ENCODE measurements at regions not wholly inside any gene's neighbourhood (a gene's known extent, or its start where the extent isn't known, plus 50 kb on each side); places are given as distances from the start of the nearest gene placed in this dataset.

DNA sequence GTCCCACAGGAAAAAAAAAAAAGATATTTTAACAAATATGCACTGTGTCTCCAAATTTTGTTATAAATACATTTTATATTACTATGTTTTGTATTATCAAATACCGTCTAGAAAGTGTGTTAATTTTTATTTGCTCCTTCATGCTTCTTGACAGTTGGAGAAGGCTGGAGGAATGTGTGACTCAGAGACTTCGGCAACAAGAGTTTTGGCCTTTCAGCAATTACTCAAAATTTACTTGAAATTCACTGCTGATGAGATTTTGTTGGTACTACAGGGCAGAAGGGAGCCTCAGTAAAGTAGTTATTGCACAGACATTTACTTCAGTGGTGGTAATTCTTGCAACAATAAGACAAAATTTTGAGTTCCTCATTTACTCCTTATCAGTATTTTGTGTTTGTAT lies 2164.0 kb downstream of the PCDH7 start:
- Histone ChIP-seq H3K4me3 (ENCODE audit: control insufficient read depth in 1 of 7, extremely low read depth in 1 of 7, insufficient read depth in 4 of 7, low read depth in 2 of 7, low read length in 6 of 7) (no peak overlapping the region), H3K27me3 (replicated peaks in 2 of 5; ENCODE audit: control insufficient read depth in 4 of 5, insufficient read depth in 5 of 5, low read length in 4 of 5) (no peaks in the 10 kb centered on the region), H3K27ac (ENCODE audit: insufficient read depth in 1 of 2, low read depth in 1 of 2, low read length in 2 of 2, poor library complexity in 1 of 2, severe bottlenecking in 2 of 2) (no peak overlapping the region), H3K36me3 (ENCODE audit: control insufficient read depth in 4 of 4, insufficient read depth in 4 of 4, low read length in 3 of 4) (no peaks in the 10 kb centered on the region), H3K9me3 (ENCODE audit: control extremely low read depth in 1 of 5, control insufficient read depth in 4 of 5, insufficient read depth in 2 of 5, low read depth in 1 of 5, low read length in 4 of 5) (no peaks in the 10 kb centered on the region), H3K4me1 (ENCODE audit: control extremely low read depth in 1 of 4, control insufficient read depth in 4 of 4, insufficient read depth in 4 of 4, low read length in 3 of 4) (no peaks in the 10 kb centered on the region)
- no CpG with 5 or more reads among the region's 2 CpGs for WGBS (ENCODE audit: insufficient coverage)
- ChIA-PET CTCF (no interaction called here), POLR2A (no interaction called here)
- DNase-seq: no peak

DNA sequence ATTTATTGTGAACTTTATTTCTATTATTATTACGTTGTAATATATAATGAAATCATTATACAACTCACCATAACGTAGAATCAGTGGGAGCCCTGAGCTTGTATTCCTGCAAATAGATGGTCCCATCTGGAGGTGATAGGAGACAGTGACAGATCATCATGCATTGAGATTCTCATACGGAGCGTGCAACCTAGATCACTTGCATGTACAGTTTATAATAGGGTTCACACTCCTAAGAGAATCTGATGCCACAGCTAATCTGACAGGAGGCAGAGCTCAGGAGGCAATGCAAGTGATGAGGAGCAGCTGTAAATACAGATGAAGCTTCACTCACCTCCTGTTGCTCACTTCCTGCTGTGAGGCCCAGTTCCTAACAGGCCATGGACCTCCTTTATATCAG lies 2170.2 kb downstream of the PCDH7 start:
- WGBS (ENCODE audit: insufficient coverage): 100% methylated on average over 2 of the region's 4 CpGs
- POLR2A ChIA-PET: no interaction called here

DNA sequence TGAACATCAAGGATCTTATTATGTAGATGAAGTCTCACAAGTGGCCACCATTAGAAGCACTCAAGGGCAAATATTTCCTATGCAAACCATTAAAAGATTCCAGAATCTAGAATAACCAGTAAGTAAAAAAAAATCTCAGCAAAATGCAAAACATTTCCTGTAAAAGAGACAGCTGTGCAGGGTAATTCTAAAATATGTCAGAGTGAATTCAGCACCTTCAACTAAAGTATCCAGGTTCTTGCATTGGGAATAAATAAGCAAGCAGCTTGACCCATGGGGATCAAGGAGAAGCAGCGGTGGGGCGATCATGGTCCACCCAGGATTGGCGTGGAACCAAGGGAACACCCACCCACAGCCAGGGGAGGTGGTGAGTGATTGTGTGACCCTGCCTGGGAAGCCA lies 2188.9 kb downstream of the PCDH7 start:
- H3K4me1 ChIP-seq (ENCODE audit: control extremely low read depth in 1 of 4, control insufficient read depth in 4 of 4, insufficient read depth in 4 of 4, low read length in 3 of 4): no peaks in the 10 kb centered on the region
- DNase-seq: no peak
- H3K27me3 ChIP-seq (replicated peaks in 2 of 5; ENCODE audit: control insufficient read depth in 4 of 5, insufficient read depth in 5 of 5, low read length in 4 of 5): no peaks in the 10 kb centered on the region
- POLR2A ChIA-PET: no interaction called here
- H3K9me3 ChIP-seq (ENCODE audit: control extremely low read depth in 1 of 5, control insufficient read depth in 4 of 5, insufficient read depth in 2 of 5, low read depth in 1 of 5, low read length in 4 of 5): peaks cover 0 to 7% (median 1%) of the 10 kb centered on the region in 5 experiments
- H3K27ac ChIP-seq (ENCODE audit: insufficient read depth in 1 of 2, low read depth in 1 of 2, low read length in 2 of 2, poor library complexity in 1 of 2, severe bottlenecking in 2 of 2): no peak overlapping the region
- H3K4me3 ChIP-seq (ENCODE audit: control insufficient read depth in 1 of 7, extremely low read depth in 1 of 7, insufficient read depth in 4 of 7, low read depth in 2 of 7, low read length in 6 of 7): no peak overlapping the region
- 94% methylated on average over 2 of the region's 3 CpGs for WGBS (ENCODE audit: insufficient coverage)
- no peaks in the 10 kb centered on the region for H3K36me3 ChIP-seq (ENCODE audit: control insufficient read depth in 4 of 4, insufficient read depth in 4 of 4, low read length in 3 of 4)
- CTCF ChIA-PET: no interaction called here

More for the DNA sequence above, 2170.2 kb downstream of the PCDH7 start:
- H3K9me3 ChIP-seq (ENCODE audit: control extremely low read depth in 1 of 5, control insufficient read depth in 4 of 5, insufficient read depth in 2 of 5, low read depth in 1 of 5, low read length in 4 of 5): no peaks in the 10 kb centered on the region
- DNase-seq: no peak
- no peaks in the 10 kb centered on the region for H3K4me1 ChIP-seq (ENCODE audit: control extremely low read depth in 1 of 4, control insufficient read depth in 4 of 4, insufficient read depth in 4 of 4, low read length in 3 of 4)
- no peak overlapping the region for H3K27ac ChIP-seq (ENCODE audit: insufficient read depth in 1 of 2, low read depth in 1 of 2, low read length in 2 of 2, poor library complexity in 1 of 2, severe bottlenecking in 2 of 2)
- CTCF ChIA-PET: no interaction called here
- H3K4me3 ChIP-seq (ENCODE audit: control insufficient read depth in 1 of 7, extremely low read depth in 1 of 7, insufficient read depth in 4 of 7, low read depth in 2 of 7, low read length in 6 of 7): no peak overlapping the region
- no peaks in the 10 kb centered on the region for H3K36me3 ChIP-seq (ENCODE audit: control insufficient read depth in 4 of 4, insufficient read depth in 4 of 4, low read length in 3 of 4)
- H3K27me3 ChIP-seq (replicated peaks in 2 of 5; ENCODE audit: control insufficient read depth in 4 of 5, insufficient read depth in 5 of 5, low read length in 4 of 5): no peaks in the 10 kb centered on the region

DNA sequence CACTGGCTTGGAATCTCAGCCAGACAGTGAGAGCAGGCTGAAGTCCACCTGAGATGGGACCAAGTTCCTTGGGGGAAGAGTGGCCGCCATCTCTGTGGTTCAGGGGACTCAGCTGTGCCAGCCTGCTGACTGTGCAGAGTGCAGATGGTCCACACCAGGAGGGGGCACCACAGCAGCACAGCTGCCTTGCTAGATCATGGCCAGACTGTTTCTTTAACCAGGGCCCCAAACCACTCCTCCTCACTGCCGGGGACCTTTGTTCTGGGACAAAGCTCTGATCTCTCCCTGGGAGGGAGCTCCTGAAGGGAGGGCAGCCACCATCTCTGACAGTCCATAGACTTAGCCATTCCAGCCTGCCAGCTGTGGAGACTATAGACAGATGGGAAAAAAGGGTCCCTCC lies 2189.6 kb downstream of the PCDH7 start:
- Histone ChIP-seq H3K9me3 (ENCODE audit: control extremely low read depth in 1 of 5, control insufficient read depth in 4 of 5, insufficient read depth in 2 of 5, low read depth in 1 of 5, low read length in 4 of 5) (peaks cover 0 to 7% (median 1%) of the 10 kb centered on the region in 5 experiments), H3K27ac (ENCODE audit: insufficient read depth in 1 of 2, low read depth in 1 of 2, low read length in 2 of 2, poor library complexity in 1 of 2, severe bottlenecking in 2 of 2) (no peak overlapping the region), H3K4me3 (ENCODE audit: control insufficient read depth in 1 of 7, extremely low read depth in 1 of 7, insufficient read depth in 4 of 7, low read depth in 2 of 7, low read length in 6 of 7) (no peak overlapping the region), H3K36me3 (ENCODE audit: control insufficient read depth in 4 of 4, insufficient read depth in 4 of 4, low read length in 3 of 4) (no peaks in the 10 kb centered on the region), H3K4me1 (ENCODE audit: control extremely low read depth in 1 of 4, control insufficient read depth in 4 of 4, insufficient read depth in 4 of 4, low read length in 3 of 4) (no peaks in the 10 kb centered on the region), H3K27me3 (replicated peaks in 2 of 5; ENCODE audit: control insufficient read depth in 4 of 5, insufficient read depth in 5 of 5, low read length in 4 of 5) (no peaks in the 10 kb centered on the region)
- CTCF ChIA-PET: no interaction called here
- POLR2A ChIA-PET: no interaction called here
- 83% methylated on average over 2 of the region's 2 CpGs for WGBS (ENCODE audit: insufficient coverage)
- DNase-seq: no peak

DNA sequence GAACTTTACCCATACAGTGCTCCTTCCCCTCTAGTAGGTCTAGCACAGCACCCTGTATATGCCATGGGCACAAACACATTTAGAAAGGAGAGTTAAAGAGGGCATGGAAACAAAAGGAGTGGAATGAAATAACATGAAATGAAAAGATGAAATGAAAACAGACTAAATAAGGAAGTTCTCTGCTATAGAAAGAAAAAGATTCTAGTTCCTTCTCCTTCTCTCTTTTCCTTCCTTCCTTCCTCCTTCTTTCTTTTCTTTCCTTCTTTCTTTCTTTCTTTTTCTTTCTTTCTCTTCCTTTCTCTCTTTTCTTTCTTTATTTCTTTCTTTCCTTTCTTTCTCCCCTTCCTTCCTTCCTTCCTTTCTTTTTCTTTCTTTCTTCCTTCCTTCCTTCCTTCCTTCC lies 2197.4 kb downstream of the PCDH7 start:
- Histone ChIP-seq H3K27ac (ENCODE audit: insufficient read depth in 1 of 2, low read depth in 1 of 2, low read length in 2 of 2, poor library complexity in 1 of 2, severe bottlenecking in 2 of 2) (no peak overlapping the region), H3K36me3 (ENCODE audit: control insufficient read depth in 4 of 4, insufficient read depth in 4 of 4, low read length in 3 of 4) (no peaks in the 10 kb centered on the region), H3K4me3 (ENCODE audit: control insufficient read depth in 1 of 7, extremely low read depth in 1 of 7, insufficient read depth in 4 of 7, low read depth in 2 of 7, low read length in 6 of 7) (no peak overlapping the region), H3K9me3 (ENCODE audit: control extremely low read depth in 1 of 5, control insufficient read depth in 4 of 5, insufficient read depth in 2 of 5, low read depth in 1 of 5, low read length in 4 of 5) (peaks cover 0 to 1% (median 0%) of the 10 kb centered on the region in 5 experiments), H3K4me1 (ENCODE audit: control extremely low read depth in 1 of 4, control insufficient read depth in 4 of 4, insufficient read depth in 4 of 4, low read length in 3 of 4) (no peaks in the 10 kb centered on the region), H3K27me3 (replicated peaks in 2 of 5; ENCODE audit: control insufficient read depth in 4 of 5, insufficient read depth in 5 of 5, low read length in 4 of 5) (no peaks in the 10 kb centered on the region)
- CTCF ChIA-PET: no interaction called here
- no peak for DNase-seq
- POLR2A ChIA-PET: no interaction called here

DNA sequence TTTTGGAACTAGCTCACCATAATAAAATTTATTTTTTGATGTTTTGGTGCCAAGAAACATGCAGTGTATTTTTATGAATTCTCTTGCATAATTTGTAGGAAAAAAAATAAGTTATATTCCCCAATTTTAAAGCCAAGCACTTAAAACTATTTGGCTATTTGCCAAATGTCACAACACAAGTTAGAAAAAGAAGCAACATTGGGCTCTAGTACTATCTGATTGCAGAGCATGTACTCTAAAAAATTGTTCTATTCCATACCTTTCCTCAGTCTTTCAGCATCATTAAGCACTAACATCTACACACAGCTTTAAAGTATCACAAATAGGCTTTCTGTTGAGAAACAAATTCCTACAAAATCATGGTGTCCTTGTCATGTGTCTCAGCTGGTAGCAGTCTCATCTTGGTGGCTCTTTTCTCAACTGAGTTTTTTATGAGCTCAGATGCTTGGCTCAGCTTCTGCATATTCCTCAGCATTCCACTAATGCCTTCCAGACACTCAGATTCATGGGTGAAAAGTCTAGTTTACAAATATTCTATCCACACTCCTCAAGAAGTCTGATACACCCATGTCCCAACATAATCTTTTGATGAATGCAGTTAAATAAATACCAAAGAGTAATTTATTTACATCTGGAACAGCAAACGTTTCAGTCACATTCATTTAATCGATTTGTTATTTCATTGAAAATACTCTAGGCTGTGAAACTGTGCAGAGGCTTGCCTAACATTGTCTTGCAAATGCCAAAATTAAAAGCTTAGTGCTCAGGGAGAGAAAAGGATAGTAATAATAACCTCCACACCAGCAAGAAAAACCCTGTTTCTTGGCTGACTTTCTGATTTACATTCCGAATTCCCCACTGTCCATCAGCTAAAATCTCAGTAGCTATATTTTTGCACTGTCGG lies 2209.9 kb downstream of the PCDH7 start:
- CTCF ChIA-PET: no interaction called here
- Histone ChIP-seq H3K27ac (ENCODE audit: insufficient read depth in 1 of 2, low read depth in 1 of 2, low read length in 2 of 2, poor library complexity in 1 of 2, severe bottlenecking in 2 of 2) (no peak overlapping the region), H3K36me3 (ENCODE audit: control insufficient read depth in 4 of 4, insufficient read depth in 4 of 4, low read length in 3 of 4) (no peaks in the 10 kb centered on the region), H3K4me3 (ENCODE audit: control insufficient read depth in 1 of 7, extremely low read depth in 1 of 7, insufficient read depth in 4 of 7, low read depth in 2 of 7, low read length in 6 of 7) (no peak overlapping the region), H3K4me1 (ENCODE audit: control extremely low read depth in 1 of 4, control insufficient read depth in 4 of 4, insufficient read depth in 4 of 4, low read length in 3 of 4) (no peaks in the 10 kb centered on the region), H3K27me3 (replicated peaks in 2 of 5; ENCODE audit: control insufficient read depth in 4 of 5, insufficient read depth in 5 of 5, low read length in 4 of 5) (no peaks in the 10 kb centered on the region), H3K9me3 (ENCODE audit: control extremely low read depth in 1 of 5, control insufficient read depth in 4 of 5, insufficient read depth in 2 of 5, low read depth in 1 of 5, low read length in 4 of 5) (no peaks in the 10 kb centered on the region)
- WGBS (ENCODE audit: insufficient coverage): 88% methylated on average over 1 of the region's 4 CpGs
- POLR2A ChIA-PET: no interaction called here
- no peak for DNase-seq

DNA sequence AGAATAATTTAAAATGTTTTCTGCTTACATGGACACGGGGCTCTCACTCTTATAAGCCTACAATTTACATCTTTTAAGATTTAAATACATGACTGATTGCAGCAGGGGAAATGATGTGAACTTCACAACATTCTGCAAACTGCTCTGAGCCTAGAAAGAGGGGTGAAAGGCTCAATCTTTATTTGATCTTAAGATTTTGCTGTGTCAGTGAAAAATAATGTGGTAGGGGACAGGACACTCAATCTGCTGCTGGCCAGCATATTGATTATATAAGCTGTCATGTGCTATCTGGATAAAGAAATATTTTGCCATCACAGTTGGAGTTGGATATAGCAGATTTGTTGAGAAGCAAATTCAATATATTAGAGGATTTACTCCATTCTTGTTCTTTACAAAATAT lies 2210.5 kb downstream of the PCDH7 start:
- no peak for DNase-seq
- Histone ChIP-seq H3K27ac (ENCODE audit: insufficient read depth in 1 of 2, low read depth in 1 of 2, low read length in 2 of 2, poor library complexity in 1 of 2, severe bottlenecking in 2 of 2) (no peak overlapping the region), H3K4me1 (ENCODE audit: control extremely low read depth in 1 of 4, control insufficient read depth in 4 of 4, insufficient read depth in 4 of 4, low read length in 3 of 4) (no peaks in the 10 kb centered on the region), H3K36me3 (ENCODE audit: control insufficient read depth in 4 of 4, insufficient read depth in 4 of 4, low read length in 3 of 4) (no peaks in the 10 kb centered on the region), H3K4me3 (ENCODE audit: control insufficient read depth in 1 of 7, extremely low read depth in 1 of 7, insufficient read depth in 4 of 7, low read depth in 2 of 7, low read length in 6 of 7) (no peak overlapping the region), H3K27me3 (replicated peaks in 2 of 5; ENCODE audit: control insufficient read depth in 4 of 5, insufficient read depth in 5 of 5, low read length in 4 of 5) (no peaks in the 10 kb centered on the region), H3K9me3 (ENCODE audit: control extremely low read depth in 1 of 5, control insufficient read depth in 4 of 5, insufficient read depth in 2 of 5, low read depth in 1 of 5, low read length in 4 of 5) (no peaks in the 10 kb centered on the region)
- WGBS (ENCODE audit: insufficient coverage): no CpG with 5 or more reads among the region's 1 CpG
- POLR2A ChIA-PET: no interaction called here
- CTCF ChIA-PET: no interaction called here

Measured in common myeloid progenitor, CD34-positive (primary cell).